ENCODE measurements at regions not wholly inside any gene's neighbourhood (a gene's known extent, or its start where the extent isn't known, plus 50 kb on each side); places are given as distances from the start of the nearest gene placed in this dataset.

DNA sequence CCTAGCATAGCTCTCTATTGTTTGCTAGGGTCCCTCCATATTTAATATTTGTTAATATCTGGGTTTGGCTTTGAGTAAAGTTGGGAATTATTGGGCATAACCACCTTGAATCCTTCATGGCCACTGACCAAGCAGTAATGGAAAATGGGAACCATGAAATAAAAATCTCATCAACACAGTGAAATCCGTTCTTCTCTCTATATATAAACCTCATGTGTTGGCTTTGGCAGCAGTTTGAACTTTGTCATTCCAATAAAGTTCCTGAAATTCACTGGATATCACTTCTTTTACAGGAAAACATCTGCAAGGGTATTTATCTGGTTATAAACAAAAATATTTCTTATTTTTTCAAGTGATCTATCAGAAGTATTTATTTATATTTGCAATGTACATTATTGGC is 93.0 kb upstream of the MPDZ start:
- no peak overlapping the region for H3K27ac ChIP-seq
- TF ChIP-seq, protein P1, sequence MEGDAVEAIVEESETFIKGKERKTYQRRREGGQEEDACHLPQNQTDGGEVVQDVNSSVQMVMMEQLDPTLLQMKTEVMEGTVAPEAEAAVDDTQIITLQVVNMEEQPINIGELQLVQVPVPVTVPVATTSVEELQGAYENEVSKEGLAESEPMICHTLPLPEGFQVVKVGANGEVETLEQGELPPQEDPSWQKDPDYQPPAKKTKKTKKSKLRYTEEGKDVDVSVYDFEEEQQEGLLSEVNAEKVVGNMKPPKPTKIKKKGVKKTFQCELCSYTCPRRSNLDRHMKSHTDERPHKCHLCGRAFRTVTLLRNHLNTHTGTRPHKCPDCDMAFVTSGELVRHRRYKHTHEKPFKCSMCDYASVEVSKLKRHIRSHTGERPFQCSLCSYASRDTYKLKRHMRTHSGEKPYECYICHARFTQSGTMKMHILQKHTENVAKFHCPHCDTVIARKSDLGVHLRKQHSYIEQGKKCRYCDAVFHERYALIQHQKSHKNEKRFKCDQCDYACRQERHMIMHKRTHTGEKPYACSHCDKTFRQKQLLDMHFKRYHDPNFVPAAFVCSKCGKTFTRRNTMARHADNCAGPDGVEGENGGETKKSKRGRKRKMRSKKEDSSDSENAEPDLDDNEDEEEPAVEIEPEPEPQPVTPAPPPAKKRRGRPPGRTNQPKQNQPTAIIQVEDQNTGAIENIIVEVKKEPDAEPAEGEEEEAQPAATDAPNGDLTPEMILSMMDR (IDR thresholded peaks at IDR 0.05) = no peak
- no peak for TF ChIP-seq POLR2A (IDR thresholded peaks at IDR 0.05)
- 73 to 74% methylated on average over 1 of the region's 1 CpG for WGBS, 2 donors
- no peak overlapping the region for H3K4me3 ChIP-seq (replicated peaks in 1 of 3)
- H3K36me3 ChIP-seq = no peaks in the 10 kb centered on the region
- intact Hi-C loops (cut with DNase I) = no loop called here
- no peaks in the 10 kb centered on the region for H3K27me3 ChIP-seq
- no peaks in the 10 kb centered on the region for H3K9me3 ChIP-seq
- DNase-seq = no peak
- H3K4me1 ChIP-seq = no peaks in the 10 kb centered on the region

DNA sequence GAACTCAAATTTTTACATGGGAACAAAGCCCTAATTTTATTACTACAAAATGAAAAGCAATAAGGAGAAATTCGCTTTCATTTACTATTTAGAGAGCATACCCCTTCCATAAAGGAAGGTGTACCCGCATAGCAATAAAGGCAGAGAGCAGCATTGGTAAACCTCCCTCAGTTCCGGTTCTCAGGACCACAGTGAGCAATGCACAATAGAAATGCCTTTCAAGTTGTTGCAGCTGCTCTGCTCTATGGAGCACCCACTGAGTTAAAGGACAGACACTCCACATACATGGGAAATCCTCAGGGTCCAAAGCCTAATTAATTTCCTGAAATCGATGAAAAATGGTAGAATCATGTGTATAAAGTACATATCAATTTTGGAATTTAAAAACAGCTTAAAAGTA is 89.9 kb upstream of the MPDZ start:
- 78 to 85% methylated on average over 4 of the region's 4 CpGs for WGBS, 2 donors
- DNase-seq = no peak
- Histone ChIP-seq H3K4me1 (no peaks in the 10 kb centered on the region), H3K4me3 (replicated peaks in 1 of 3) (no peak overlapping the region), H3K27ac (no peak overlapping the region), H3K9me3 (no peaks in the 10 kb centered on the region), H3K27me3 (no peaks in the 10 kb centered on the region), H3K36me3 (no peaks in the 10 kb centered on the region)
- intact Hi-C loops (cut with DNase I) = no loop called here
- no peak for TF ChIP-seq POLR2A (IDR thresholded peaks at IDR 0.05)
- TF ChIP-seq, protein P1 (IDR thresholded peaks at IDR 0.05) = no peak

DNA sequence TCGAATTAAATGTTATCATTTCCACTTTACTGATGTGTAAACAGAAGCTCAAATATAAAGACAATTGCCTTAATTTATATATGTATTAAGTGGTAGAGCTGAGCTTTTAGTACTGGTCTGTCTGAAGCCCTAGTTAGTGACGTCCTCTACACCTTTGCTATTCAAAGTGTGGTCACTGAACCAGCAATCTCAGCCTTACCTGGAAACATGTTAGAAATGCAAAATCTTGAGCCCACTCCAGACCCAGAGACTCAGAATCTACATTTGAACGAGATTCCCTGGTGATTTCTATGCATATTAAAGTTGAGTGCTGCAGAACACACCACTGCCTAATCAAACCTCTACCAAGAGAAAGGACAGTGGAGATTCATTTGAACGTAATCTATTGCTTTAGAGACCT is 88.3 kb upstream of the MPDZ start:
- WGBS, 2 donors = 62 to 67% methylated on average over 4 of the region's 4 CpGs
- Histone ChIP-seq H3K4me1 (no peaks in the 10 kb centered on the region), H3K9me3 (no peaks in the 10 kb centered on the region), H3K36me3 (no peaks in the 10 kb centered on the region), H3K4me3 (replicated peaks in 1 of 3) (no peak overlapping the region), H3K27ac (no peak overlapping the region), H3K27me3 (no peaks in the 10 kb centered on the region)
- TF ChIP-seq POLR2A (IDR thresholded peaks at IDR 0.05) = no peak
- TF ChIP-seq, protein P1 (IDR thresholded peaks at IDR 0.05) = no peak
- DNase-seq = no peak
- intact Hi-C loops (cut with DNase I) = no loop called here

DNA sequence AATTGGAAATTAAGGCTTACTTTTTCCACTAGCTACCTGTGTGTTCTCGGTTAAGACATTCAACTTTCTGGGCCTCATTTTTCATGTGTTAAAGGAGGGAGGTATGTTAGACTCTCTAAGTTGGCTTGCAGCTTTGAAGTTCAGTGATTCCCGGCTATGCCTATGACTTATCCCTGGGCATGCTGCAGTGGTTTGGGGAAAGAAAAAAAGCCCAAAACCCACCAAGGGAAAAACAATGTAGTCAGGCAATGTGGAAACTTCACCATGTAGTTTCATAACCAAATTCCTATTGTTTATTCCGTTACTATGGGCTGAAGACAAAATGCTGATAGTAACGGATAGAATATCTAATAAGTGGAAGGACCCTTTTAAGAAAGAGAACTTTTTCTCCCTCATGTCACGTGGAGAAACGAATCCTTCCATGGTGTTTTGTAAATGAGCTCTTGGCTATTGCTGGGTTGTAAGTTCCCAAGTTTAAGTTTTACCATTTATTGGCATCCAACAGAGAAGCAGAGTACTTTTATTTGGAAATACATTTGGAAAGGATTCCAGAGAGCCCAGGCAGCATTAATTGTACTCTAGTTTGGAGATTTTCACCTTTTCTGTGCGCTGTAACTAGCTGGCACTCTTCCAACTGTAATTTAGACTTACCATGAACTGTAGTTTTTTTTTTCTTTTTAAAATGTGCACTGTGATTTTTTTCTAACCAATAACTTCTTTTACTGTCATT is 84.9 kb upstream of the MPDZ start:
- H3K27me3 ChIP-seq = no peaks in the 10 kb centered on the region
- no peak overlapping the region for H3K4me3 ChIP-seq (replicated peaks in 1 of 3)
- no peak for DNase-seq
- no peaks in the 10 kb centered on the region for H3K4me1 ChIP-seq
- intact Hi-C loops (cut with DNase I) = no loop called here
- no peak overlapping the region for H3K27ac ChIP-seq
- H3K9me3 ChIP-seq = no peaks in the 10 kb centered on the region
- H3K36me3 ChIP-seq = no peaks in the 10 kb centered on the region
- TF ChIP-seq POLR2A (IDR thresholded peaks at IDR 0.05) = no peak
- TF ChIP-seq, protein P1 (IDR thresholded peaks at IDR 0.05) = no peak
- WGBS, 2 donors = 79 to 84% methylated on average over 7 of the region's 7 CpGs

DNA sequence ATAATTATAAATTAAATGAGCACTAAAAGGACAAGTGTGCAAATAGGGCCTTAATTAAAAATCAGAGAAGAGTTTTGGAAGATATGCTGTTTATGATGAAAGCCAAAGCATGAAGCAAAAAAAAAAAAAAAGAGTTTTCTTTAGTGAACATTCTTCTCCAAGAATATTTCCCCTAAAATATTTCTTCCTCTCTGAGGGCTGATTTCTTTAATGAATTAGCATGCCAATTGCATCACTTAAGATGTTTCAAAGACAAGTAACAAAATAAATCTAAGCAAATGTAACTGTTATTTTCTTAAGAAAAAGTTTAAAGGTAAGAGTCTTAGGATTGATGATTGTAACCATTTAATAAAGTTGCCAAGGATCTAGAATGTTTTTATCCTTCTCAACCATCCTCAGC is 81.6 kb upstream of the MPDZ start:
- no peak for TF ChIP-seq POLR2A (IDR thresholded peaks at IDR 0.05)
- TF ChIP-seq, protein P1 (IDR thresholded peaks at IDR 0.05) = no peak
- Histone ChIP-seq H3K36me3 (no peaks in the 10 kb centered on the region), H3K27me3 (no peaks in the 10 kb centered on the region), H3K4me3 (replicated peaks in 1 of 3) (no peak overlapping the region), H3K4me1 (no peaks in the 10 kb centered on the region), H3K9me3 (no peaks in the 10 kb centered on the region), H3K27ac (no peak overlapping the region)
- intact Hi-C loops (cut with DNase I) = no loop called here
- no peak for DNase-seq

Data from thyroid gland (tissue), 4 donors.